Panc1 (cell line): ENCODE measurements at regions not wholly inside any gene's neighbourhood (a gene's known extent, or its start where the extent isn't known, plus 50 kb on each side); places are given as distances from the start of the nearest gene placed in this dataset.

ENCODE experiments used
- ATAC-seq: fragments of 200-7000 bp; cut with Tn5 transposase; 2 replicates; pipeline ENCODE4 v1.9.1; 2020; ENCODE audit warnings: mild to moderate bottlenecking, moderate library complexity
- BruUV-seq: library from RNA; stranded (reverse); fragments of 400-500 nt; replicated peaks from 2 replicates; lab custom pipeline; 2021; lab: Mats Ljungman, UMichigan
- CTCF ChIA-PET: fragments of 300-600 bp; sonication (Branson Sonifier 250); formaldehyde crosslinking; loops from one replicate; lab custom pipeline; 2022; ENCODE audit warnings: antibody characterized with exemption; lab: Charles Lee
- POLR2A ChIA-PET: fragments of 300-600 bp; sonication (Branson Sonifier 250); formaldehyde crosslinking; loops from one replicate; lab custom pipeline; 2022; ENCODE audit warnings: antibody characterized with exemption; lab: Charles Lee
- DNase-seq: peaks from one replicate; pipeline ENCODE4 v3.0.0-alpha.2; 2010; ENCODE audit warnings: low read depth, low spot score
- H3K27ac ChIP-seq: 2 replicates; pipeline ENCODE4 v1.5.1; 2011; ENCODE audit warnings: mild to moderate bottlenecking, low read length, inconsistent platforms
- H3K27me3 ChIP-seq: fragments of 200-500 bp; sonication (Bioruptor generic); 2 replicates; pipeline ENCODE4 v1.6.0; 2014; ENCODE audit warnings: low read length, inconsistent platforms; ENCODE audit not compliant: control insufficient read depth, insufficient read depth
- H3K36me3 ChIP-seq: fragments of 200-500 bp; sonication (Bioruptor generic); 2 replicates; pipeline ENCODE4 v1.5.1; 2014; ENCODE audit warnings: inconsistent platforms, mild to moderate bottlenecking, low read length, moderate library complexity; ENCODE audit not compliant: control insufficient read depth, insufficient read depth
- H3K4me1 ChIP-seq: 2 replicates; pipeline ENCODE4 v1.5.1; 2011; ENCODE audit warnings: inconsistent platforms, mild to moderate bottlenecking, low read length, moderate library complexity; ENCODE audit not compliant: control insufficient read depth, insufficient read depth
- H3K4me3 ChIP-seq, 2 experiments: 2 replicates each; pipeline ENCODE4 v1.5.1; 2011 to 2012; ENCODE audit warnings: low read depth in 2 of 2, low read length in 2 of 2, mild to moderate bottlenecking in 2 of 2, inconsistent platforms in 1 of 2, moderate library complexity in 1 of 2
- H3K9me3 ChIP-seq: fragments of 200-500 bp; sonication (Bioruptor generic); 2 replicates; pipeline ENCODE4 v1.5.1; 2014; ENCODE audit warnings: low read depth, mild to moderate bottlenecking, inconsistent platforms, low read length, moderate library complexity; ENCODE audit not compliant: control insufficient read depth, insufficient read depth
- CTCF ChIP-seq: fragments of 450-650 bp; IDR thresholded peaks from 2 replicates; pipeline ENCODE4 v1.5.1; 2017; ENCODE audit warnings: mild to moderate bottlenecking
- POLR2AphosphoS5 ChIP-seq: IDR thresholded peaks from 2 replicates; pipeline ENCODE4 v1.6.1; 2012; ENCODE audit warnings: mild to moderate bottlenecking, low read depth, low read length, moderate library complexity
- SIN3A ChIP-seq: IDR thresholded peaks from 2 replicates; pipeline ENCODE4 v1.6.1; 2012; ENCODE audit warnings: low read depth, mild to moderate bottlenecking, low read length, moderate library complexity, borderline replicate concordance; ENCODE audit not compliant: insufficient read depth
- TCF7L2 ChIP-seq: IDR thresholded peaks from 2 replicates; pipeline ENCODE4 v1.6.1; 2011; ENCODE audit warnings: mild to moderate bottlenecking, low read depth, low read length, inconsistent platforms
- in situ Hi-C: cut with HindIII; loops from 2 replicates; pipeline ENCODE4 v1.10.0; 2016; ENCODE audit warnings: low sequenced_read_pairs, low pct_unique_long_range_greater_than_20kb
- intact Hi-C: fragments of 100-400 bp; cut with micrococcal nuclease; formaldehyde crosslinking; loops from one replicate; pipeline ENCODE4 v1.10.0; 2022; ENCODE audit not compliant: unreplicated experiment
- TF ChIP-seq, protein P1 (sequence below), 2 experiments: IDR thresholded peaks; 2 replicates each; pipeline ENCODE4 v1.6.1; 2011 to 2012; ENCODE audit warnings: low read depth in 2 of 2, control low read depth in 1 of 2, low read length in 1 of 2, mild to moderate bottlenecking in 1 of 2, moderate library complexity in 1 of 2; ENCODE audit not compliant: insufficient read depth in 1 of 2

DNA sequence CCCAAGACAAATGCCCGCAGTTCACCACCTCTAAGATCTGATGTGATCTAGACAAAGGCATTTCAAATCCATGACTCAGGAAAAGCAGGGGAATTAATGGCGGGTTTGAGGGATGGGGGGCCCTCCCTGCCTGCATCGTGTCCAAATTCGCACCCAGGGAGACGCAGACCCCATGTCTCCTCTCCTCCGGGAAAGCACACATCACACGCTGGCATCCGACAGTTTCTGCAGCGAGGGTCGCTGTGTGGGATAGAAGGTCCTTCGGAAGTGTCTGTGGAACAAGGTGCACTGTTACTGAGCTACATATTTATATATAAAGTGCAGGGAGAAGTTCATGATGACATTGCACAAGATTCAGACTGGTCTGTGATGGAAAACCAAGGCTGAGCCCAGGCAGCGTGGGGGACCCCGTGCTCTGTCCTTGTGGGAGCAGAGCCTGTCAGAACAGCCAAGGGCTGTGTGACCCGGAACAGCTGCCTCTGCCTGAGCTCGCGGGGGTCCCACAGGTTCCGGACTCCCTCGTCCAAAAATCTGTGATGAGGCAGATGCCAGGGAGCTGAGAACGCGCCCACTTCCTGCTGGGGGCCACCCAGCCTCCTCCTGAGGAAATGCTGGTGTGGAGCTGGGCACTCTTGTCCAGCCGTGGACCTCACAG, 82.3 kb upstream of the CTDP1 start:
- Histone ChIP-seq H3K36me3 (no peaks in the 10 kb centered on the region), H3K27ac (no peak overlapping the region), H3K4me3 (no peak overlapping the region), H3K9me3 (no peaks in the 10 kb centered on the region), H3K27me3 (peaks cover 38% of the 10 kb centered on the region), H3K4me1 (peaks cover 19% of the 10 kb centered on the region)
- in situ Hi-C loops (no loop called here), intact Hi-C loops (no loop called here)
- TF ChIP-seq SIN3A, result no peak
- no peak for TF ChIP-seq POLR2AphosphoS5
- TF ChIP-seq, protein P1, sequence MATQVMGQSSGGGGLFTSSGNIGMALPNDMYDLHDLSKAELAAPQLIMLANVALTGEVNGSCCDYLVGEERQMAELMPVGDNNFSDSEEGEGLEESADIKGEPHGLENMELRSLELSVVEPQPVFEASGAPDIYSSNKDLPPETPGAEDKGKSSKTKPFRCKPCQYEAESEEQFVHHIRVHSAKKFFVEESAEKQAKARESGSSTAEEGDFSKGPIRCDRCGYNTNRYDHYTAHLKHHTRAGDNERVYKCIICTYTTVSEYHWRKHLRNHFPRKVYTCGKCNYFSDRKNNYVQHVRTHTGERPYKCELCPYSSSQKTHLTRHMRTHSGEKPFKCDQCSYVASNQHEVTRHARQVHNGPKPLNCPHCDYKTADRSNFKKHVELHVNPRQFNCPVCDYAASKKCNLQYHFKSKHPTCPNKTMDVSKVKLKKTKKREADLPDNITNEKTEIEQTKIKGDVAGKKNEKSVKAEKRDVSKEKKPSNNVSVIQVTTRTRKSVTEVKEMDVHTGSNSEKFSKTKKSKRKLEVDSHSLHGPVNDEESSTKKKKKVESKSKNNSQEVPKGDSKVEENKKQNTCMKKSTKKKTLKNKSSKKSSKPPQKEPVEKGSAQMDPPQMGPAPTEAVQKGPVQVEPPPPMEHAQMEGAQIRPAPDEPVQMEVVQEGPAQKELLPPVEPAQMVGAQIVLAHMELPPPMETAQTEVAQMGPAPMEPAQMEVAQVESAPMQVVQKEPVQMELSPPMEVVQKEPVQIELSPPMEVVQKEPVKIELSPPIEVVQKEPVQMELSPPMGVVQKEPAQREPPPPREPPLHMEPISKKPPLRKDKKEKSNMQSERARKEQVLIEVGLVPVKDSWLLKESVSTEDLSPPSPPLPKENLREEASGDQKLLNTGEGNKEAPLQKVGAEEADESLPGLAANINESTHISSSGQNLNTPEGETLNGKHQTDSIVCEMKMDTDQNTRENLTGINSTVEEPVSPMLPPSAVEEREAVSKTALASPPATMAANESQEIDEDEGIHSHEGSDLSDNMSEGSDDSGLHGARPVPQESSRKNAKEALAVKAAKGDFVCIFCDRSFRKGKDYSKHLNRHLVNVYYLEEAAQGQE (IDR thresholded peaks at IDR 0.05; ENCODE audit: insufficient read depth in 1 of 2, low read depth in 2 of 2, low read length in 1 of 2), result no peak
- no peak for TF ChIP-seq TCF7L2
- no peak for TF ChIP-seq CTCF
- DNase-seq (no peak), ATAC-seq (no peak)
- ChIA-PET POLR2A (interaction anchor here (0.5 kb wide), 1 partner anchor 221 kb away, joined by 9 read pairs; no protein-coding TSS in a partner anchor), CTCF (no interaction called here)
- no TSS peak for BruUV-seq

DNA sequence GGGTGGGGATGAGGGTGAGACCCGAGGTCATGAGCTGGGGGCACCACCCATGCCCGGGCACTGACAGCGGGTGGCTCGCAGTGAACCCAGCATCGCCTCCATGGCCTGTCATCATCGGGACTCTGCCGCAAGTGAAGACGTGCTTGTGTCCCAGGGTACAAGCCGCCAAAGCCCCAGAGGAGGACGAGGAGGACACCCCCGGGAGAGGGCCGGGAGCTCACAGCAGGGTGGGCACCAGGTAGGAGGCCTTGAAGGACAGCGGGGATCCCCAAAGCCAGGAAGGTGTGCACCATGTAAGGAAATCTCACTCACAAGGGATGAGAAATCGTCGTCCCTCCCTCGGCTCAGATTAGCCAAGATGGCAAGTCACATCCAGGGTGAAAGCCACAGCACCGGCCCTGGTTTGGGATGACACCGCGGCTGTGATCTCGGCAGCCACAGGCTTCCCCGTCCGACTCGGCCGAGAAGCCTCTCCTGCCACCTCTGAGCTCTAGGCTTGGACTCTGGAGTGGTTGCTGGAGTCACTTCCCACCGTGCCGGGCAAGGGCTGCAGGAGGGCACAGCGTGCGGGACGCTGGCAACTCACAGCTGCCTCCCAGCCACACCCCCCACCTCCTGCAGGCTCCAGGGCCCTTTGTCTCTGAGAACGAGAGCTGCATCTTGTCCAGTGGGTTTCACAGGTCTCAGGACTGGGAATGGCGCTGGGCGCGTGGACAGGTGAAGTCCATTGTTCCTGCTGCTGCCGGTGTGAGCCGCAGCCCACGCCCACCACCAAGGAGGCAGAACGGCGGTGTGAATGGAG, 81.6 kb upstream of the CTDP1 start:
- CTCF ChIA-PET, result no interaction called here
- no peak for DNase-seq
- no peak overlapping the region for H3K27ac ChIP-seq
- POLR2A ChIA-PET, result no interaction called here
- H3K27me3 ChIP-seq, result peaks cover 34% of the 10 kb centered on the region
- ATAC-seq, result no peak
- intact Hi-C loops, result no loop called here
- H3K9me3 ChIP-seq, result no peaks in the 10 kb centered on the region
- H3K36me3 ChIP-seq, result no peaks in the 10 kb centered on the region
- BruUV-seq, result no TSS peak
- TF ChIP-seq SIN3A (no peak), CTCF (no peak)
- in situ Hi-C loops, result no loop called here
- peaks cover 19% of the 10 kb centered on the region for H3K4me1 ChIP-seq
- no peak overlapping the region for H3K4me3 ChIP-seq
